ENCODE measurements at regions not wholly inside any gene's neighbourhood (a gene's known extent, or its start where the extent isn't known, plus 50 kb on each side); places are given as distances from the start of the nearest gene placed in this dataset.

DNA sequence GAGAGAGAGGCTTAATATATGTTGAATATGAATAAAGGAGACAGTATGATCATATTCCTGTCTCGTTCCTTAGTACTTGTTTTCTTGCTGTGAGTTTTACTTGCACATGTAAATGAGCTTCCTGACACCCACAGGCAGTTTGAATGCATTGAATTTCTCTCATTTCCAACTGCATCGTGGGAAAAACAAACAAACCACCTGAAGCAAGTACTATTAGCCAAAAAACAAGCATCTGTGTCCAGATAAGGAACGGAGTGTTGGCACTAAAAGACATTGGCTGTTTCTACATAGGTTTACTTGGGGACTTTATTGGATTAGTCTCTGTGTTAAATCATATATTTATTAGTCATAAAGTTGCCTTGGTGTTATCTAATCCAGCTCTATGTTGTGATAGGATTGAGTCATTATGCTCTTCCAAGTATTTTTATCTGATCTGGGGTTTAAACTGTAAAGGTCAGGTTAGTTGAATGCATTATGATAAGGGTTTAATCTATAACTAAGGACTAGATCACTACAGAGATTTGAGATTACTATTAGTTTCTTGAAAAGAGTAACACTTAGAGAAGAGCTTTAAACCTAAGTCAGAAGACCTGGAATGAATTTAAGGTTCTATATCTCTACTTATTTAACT is 339.0 kb upstream of the SPANXN4 start:
- Mint-ChIP-seq H3K4me1 (ENCODE audit: unreplicated experiment) (no peaks in the 10 kb centered on the region), H3K27ac (no peak overlapping the region), H3K36me3 (no peaks in the 10 kb centered on the region)

DNA sequence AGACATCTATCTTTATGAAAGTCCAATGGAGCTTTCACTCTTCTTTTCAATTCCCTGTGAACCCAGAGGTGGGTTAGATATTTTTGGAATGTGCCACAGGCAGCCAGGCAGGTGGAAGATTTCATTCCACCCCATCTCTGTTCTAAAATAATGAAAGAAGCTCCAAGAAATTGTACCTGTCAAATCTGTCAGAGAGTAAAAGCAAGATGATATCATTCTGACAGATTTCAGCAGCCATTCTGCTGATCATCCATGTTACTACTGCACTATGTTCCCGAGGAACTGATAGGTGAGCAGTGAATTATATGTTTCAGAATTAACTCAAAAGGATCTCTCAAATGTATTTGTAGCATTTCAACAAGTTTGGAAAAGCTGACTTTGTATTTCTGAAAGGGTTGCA is 339.5 kb upstream of the SPANXN4 start:
- H3K4me3 Mint-ChIP-seq = no peak overlapping the region

More for the DNA sequence above, 339.0 kb upstream of the SPANXN4 start:
- DNase-seq (ENCODE audit: extremely low spot score, unreplicated experiment) = no peak
- TF ChIP-seq CTCF (conservative IDR thresholded peaks at IDR 0.05) = no peak
- no peaks in the 10 kb centered on the region for H3K9me3 Mint-ChIP-seq
- no peaks in the 10 kb centered on the region for H3K27me3 Mint-ChIP-seq
- no peak overlapping the region for H3K4me3 Mint-ChIP-seq

DNA sequence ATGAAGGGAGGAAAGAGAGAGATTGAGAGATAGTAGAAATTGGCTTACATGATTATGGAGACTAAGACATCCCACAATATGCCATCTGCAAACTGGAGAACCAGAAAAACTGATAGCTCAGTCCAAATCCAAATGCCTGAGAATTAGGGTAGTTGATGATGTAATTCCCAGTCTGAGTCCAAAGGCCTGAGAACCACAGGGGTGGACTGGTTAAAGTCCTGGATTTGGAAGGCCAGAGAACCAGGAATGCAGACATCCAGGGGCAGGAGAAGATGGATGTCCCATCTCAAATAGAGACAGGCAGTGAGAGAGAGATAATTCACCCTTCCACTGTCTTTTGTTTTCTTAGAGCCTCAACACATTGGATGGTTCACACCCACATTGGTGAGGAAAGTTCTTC is 345.7 kb upstream of the SPANXN4 start:
- no peaks in the 10 kb centered on the region for H3K4me1 Mint-ChIP-seq (ENCODE audit: unreplicated experiment)

More for the DNA sequence above, 339.5 kb upstream of the SPANXN4 start:
- Mint-ChIP-seq H3K4me1 (ENCODE audit: unreplicated experiment) (no peaks in the 10 kb centered on the region), H3K36me3 (no peaks in the 10 kb centered on the region), H3K27me3 (no peaks in the 10 kb centered on the region), H3K9me3 (no peaks in the 10 kb centered on the region), H3K27ac (no peak overlapping the region)
- DNase-seq (ENCODE audit: extremely low spot score, unreplicated experiment) = no peak
- no peak for TF ChIP-seq CTCF (conservative IDR thresholded peaks at IDR 0.05)

DNA sequence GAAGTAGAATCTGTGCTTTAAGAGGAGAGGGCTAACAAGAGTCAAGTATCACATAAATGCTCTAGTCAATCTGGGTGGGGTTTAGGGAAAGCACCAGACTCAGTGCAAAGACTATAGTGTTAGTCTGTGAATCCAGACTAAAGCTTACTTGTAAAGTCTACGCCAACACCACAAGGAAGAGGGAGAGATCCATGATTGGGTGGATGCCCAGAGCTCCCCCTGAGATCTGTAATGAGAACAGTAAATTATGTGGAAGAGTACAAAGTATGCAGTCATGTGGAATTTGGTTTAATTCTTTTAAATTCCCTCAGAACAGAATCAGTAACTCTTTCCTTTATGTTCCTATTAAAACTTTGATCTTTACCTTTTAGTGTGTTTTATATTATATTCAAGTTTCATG is 354.7 kb upstream of the SPANXN4 start:
- DNase-seq (ENCODE audit: extremely low spot score, unreplicated experiment) = no peak
- H3K36me3 Mint-ChIP-seq = no peaks in the 10 kb centered on the region
- no peaks in the 10 kb centered on the region for H3K4me1 Mint-ChIP-seq (ENCODE audit: unreplicated experiment)
- peaks cover 3% of the 10 kb centered on the region for H3K9me3 Mint-ChIP-seq
- no peak overlapping the region for H3K27ac Mint-ChIP-seq
- H3K4me3 Mint-ChIP-seq = no peak overlapping the region
- H3K27me3 Mint-ChIP-seq = no peaks in the 10 kb centered on the region
- no peak for TF ChIP-seq CTCF (conservative IDR thresholded peaks at IDR 0.05)

More for the DNA sequence above, 345.7 kb upstream of the SPANXN4 start:
- DNase-seq (ENCODE audit: extremely low spot score, unreplicated experiment) = no peak
- TF ChIP-seq CTCF (conservative IDR thresholded peaks at IDR 0.05) = no peak
- Mint-ChIP-seq H3K27ac (no peak overlapping the region), H3K27me3 (no peaks in the 10 kb centered on the region), H3K9me3 (no peaks in the 10 kb centered on the region), H3K36me3 (no peaks in the 10 kb centered on the region), H3K4me3 (no peak overlapping the region)

DNA sequence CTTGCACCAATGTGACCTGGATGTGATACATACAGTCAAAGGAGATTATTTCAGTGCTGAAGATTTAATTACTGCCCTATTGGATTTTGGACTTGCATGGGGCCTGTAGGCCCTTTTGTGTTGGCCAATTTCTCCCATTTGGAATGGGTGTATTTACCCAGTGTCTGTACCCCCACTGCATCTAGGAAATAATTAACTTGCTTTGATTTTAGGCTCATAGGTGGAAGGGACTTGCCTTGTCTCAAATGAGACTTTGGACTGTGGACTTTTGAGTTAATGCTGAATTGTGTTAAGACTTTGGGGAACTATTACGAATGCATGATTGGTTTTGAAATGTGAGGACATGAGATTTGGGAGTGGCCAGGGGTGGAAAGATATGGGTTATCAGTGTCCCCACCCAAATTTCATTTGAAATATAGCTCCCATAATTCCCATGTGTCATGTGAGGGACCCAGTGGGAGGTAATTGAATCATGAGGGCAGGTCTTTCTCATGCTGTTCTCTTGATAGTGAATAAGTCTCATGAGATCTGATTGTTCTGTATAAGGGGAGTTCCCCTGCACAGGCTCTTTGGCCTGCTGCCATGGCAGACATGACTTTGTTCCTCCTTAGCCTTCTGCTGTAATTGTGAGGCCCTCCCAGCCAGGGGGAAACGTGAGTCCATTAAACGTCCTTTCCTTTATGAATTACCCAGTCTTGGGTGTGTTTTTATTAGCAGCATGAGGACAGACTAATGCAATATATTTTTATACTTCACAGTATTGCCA is 362.2 kb upstream of the SPANXN4 start:
- no peak for TF ChIP-seq CTCF (conservative IDR thresholded peaks at IDR 0.05)
- no peaks in the 10 kb centered on the region for H3K4me1 Mint-ChIP-seq (ENCODE audit: unreplicated experiment)
- H3K27me3 Mint-ChIP-seq = no peaks in the 10 kb centered on the region
- H3K27ac Mint-ChIP-seq = no peak overlapping the region
- no peaks in the 10 kb centered on the region for H3K36me3 Mint-ChIP-seq
- DNase-seq (ENCODE audit: extremely low spot score, unreplicated experiment) = no peak
- no peak overlapping the region for H3K4me3 Mint-ChIP-seq
- H3K9me3 Mint-ChIP-seq = no peaks in the 10 kb centered on the region
